UCSD-AML1 (cell line): ENCODE measurements at regions not wholly inside any gene's neighbourhood (a gene's known extent, or its start where the extent isn't known, plus 50 kb on each side); places are given as distances from the start of the nearest gene placed in this dataset.
"Not testable (repeated sequence)": the region's sequence is repeated elsewhere in the genome, so short reads cannot be mapped to it uniquely, and the experiment has no call there.

Experiments
- DNase-seq: peaks from one replicate; lab custom pipeline; 2025; ENCODE audit not compliant: unreplicated experiment; lab: John Stamatoyannopoulos, UW

DNA sequence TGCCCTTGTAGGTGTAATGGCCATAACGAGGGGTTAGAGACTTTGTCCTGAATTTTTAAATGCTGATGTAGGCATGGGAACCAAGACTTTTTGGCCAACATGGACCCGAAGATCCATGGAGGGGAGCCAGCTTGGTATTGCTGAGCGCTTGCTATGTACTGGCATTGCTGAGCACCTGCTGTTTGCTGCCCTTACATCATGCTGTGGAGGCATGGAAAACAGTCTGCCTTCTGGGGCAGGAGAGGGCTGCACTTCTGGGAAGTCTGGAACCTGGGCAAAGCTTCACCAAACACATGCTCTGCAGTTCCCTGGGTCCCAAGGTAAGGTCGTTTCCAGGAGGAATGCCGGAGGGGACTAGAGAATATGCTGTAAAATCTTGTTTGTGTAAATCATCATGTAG is 86.3 kb upstream of the CNIH3 start:
- DNase-seq: no peak

DNA sequence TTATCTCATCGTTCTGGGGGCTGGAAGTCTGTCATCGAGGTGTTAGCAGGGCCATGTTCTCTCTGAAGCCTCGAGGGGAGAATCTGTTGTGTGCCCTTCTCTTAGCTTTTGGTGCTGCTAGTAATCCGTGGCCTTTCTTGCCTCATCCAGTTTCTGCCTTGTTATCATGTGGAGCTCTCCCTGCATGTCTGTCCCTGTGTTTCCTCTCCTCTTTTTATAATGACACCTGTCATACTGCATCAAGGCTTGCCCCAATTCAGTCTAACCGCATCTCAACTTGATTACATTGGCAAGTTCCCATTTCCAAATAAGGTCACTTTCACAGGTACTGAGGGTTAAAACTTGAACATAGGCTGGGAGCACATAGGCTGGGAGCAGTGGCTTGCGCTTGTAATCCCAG is 82.6 kb upstream of the CNIH3 start:
- DNase-seq: no peak

DNA sequence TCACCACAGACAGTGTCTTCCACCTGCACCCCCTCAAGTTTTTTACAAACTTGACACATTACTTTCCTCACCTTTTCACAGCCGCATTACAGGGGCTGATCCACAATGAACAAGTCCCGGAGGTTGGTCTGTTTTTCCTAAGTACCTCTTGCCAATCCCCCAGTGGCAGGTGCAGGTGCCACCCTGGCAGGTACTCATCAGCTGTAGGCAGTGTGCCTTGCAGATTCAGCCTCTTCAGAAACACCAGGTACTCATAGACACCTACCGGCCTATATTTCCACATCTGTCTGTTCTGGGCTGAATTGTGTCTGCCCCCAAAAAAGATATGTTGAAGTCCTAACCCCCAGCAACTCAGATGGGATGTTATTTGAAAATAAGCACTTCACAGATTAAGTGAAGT is 81.4 kb upstream of the CNIH3 start:
- no peak for DNase-seq

DNA sequence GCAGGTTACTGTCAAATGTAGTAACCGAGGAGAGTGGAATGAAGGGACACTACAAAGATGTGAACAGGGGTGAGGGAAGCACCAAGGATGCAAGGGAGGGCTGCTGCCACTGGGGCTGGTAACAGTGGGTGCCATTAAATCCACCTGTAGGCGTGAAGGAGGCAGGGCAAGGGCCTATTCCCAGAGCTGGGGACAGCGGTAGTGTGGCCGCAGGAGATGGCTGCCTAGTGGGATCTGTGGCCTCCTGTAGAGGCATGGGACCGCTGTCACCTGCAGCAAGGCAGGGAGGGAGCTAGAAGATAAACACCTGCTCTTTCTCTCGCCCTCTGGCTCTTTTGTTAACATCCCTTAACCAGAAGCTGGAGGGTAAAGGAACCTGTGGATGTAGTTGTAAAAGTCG is 80.5 kb upstream of the CNIH3 start:
- no peak for DNase-seq

DNA sequence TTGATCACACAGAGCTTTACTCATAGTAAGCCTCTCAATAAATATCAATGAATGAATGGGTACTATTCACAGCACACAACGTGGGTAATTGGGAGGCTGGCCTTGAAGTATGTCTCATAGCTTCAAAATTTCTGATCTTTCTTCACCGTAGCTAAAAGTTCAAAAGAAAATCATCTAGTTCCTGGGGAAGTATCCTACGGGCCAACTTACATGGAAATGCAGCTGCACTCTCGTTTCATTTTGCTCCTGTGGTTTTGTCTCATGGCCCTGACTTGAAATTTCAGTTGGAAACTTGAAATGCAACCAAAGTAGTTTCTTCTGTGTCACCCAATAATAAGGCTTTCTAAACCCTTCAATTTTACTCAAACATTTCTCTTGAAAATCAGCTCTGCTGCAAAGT is 76.1 kb upstream of the CNIH3 start:
- DNase-seq: no peak

DNA sequence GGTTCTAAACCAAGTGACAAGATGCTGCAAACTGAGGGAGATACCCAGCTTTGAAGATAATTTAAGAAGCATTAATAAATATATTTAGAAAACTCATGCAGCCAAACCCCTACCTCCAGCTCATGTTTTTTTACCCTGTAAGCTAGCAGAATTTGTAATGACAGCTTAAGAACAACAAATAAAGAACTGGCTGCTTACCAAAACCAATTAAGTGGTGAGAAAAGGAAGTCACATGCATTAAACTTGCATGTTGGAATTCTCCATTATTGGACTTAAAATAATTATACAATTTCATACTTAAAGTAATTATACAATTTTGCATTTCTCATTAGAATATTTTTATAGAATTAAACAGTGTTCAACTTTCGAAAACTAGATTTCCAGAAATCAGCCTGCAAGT is 75.6 kb upstream of the CNIH3 start:
- no peak for DNase-seq

DNA sequence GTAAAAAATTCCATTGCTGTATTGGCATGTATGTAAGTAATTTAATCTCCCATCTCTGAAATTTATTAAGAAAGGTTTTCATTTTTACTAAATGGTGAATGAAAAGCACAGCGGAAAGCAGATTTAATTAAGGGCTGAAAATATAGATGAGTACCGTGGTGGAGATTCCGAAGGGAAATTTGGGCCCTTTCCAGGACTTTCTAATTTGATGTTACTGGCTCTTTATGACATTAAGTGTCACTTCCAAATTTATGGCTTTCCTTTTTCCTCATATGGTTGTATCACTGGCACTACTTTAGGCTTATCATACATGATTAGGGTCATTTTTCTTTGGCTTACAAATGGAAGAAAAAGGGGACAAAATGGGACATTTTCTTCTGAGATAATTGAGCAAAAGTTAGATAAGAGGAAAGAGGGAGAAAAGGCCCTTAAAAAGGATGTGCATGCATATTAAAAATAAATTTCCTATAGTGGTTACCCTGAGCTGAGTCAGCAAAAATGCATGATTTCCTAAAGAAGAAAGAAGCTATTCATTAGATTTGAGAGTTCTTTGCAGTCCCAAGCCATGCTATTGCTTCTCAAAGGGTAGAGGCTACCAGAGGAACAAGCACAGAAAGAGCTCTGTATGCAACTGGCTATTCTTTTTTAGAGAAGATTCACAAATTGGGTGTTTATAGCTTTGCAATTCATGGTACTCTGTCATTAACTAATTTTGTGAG is 74.9 kb upstream of the CNIH3 start:
- DNase-seq: no peak

DNA sequence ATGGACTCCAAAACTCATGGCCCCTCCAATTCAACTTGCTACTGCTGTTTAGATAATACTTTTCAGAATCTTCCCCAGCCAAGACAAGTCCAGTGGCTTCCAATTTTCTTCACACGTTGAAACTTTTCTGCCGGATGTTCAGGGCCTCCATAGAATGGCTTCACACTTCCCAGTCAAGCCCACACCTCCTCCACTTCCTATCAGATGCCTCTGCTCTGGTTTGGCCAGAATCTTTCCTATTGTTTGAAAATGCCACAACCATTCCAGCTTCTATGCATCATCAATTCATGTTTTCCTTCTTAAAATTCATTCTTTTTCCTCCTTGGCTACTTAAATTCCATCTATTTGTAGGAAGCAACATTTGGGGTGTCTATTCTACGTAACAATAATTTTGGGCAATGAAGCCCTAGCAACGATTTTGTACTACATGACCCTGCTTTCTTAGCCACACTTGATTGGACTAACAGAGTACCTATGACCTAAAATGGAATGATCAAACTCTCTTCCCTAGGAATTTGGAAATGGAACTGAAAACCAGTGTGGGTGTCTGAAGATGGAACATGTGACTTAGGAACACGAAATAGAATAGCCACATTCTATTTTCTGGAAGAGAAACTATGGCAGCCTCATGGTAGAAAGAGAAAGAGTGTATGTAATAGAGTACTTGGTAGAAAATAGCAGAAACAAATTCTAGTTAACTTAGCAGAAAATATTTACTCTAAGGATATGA is 74.1 kb upstream of the CNIH3 start:
- DNase-seq: no peak

DNA sequence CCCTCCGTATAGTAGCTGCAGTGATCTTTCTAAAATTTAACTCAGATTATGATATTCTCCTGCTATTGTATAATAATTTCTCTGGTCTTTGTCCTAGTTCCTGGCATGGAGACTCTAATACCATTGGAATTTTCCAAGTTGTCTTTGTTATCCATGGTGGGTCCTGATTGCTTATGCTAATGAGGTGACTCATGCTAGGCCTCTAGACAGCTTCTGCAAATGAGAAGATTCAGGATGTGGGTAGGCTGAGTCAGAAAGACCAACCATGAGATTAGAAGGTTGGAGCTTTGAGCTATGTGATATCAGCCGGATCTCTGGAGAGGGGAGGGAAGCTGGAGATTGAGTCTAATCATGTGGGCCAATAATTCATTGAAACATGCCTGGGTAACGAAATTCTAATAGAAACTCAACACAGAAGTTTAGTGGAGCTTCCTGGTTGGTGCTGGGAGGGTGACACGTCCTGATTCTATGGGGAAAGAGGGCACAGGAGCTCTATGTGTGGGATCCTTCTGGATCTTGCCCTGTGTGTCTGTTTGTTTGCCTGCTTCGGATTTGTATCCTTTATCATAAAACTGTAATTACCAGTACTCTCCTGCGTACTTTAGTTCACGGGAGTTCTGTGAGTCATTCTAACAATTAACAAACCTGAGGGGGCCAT is 73.2 kb upstream of the CNIH3 start:
- DNase-seq: no peak

DNA sequence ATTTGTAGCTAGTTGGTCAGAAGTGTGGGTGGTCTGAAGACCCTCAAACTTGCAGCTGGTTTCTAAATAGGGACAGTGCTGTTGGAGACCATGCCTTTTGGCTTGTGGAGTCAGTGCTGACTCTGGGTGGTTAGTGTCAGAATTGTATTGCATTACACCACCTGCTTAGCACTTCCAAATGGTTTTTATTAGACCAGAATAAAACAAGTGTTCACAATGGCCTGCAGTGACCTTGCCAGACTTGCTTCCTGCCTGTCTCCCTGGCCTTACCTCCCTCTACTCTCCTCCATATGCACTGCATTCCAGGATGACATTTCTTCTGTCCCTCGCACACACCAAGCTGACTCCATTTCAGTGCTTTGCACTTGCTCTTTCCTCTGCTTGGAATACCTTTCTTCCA is 72.7 kb upstream of the CNIH3 start:
- no peak for DNase-seq

DNA sequence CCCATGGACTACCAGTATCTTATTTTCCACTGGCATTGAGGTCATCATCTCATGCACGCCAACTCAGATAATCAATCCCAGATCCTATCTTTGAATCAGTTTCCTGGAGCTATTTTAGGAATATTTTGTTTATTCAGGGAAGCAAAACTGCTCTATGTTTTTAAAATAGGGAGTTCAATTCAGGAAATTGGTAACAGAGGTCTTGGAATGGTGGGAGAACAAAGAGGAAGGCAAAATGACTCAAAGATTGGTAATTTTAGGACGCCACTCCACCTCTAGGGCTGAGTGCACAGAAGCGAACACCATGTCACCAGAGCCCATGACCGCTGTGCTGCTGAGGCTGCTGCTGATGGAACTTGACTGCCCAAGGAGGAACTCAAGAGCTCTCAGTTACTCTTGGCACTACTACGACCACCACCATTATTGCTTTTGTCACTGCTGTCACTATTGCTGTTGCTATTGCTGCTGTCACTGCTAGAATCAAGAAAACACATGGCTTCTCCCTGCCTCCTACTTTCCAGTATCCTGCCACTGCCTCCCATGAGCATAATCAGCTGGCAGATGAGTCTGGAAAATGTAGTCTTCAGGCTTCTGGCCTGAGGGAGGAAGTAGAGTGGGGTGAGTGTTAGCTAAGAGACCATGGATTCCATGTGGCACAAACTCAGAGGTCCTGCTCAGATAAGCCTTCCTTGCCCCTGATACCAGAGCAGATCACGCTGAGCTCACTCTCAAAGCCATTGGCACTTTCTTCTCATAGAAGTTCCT is 71.6 kb upstream of the CNIH3 start:
- DNase-seq: no peak

DNA sequence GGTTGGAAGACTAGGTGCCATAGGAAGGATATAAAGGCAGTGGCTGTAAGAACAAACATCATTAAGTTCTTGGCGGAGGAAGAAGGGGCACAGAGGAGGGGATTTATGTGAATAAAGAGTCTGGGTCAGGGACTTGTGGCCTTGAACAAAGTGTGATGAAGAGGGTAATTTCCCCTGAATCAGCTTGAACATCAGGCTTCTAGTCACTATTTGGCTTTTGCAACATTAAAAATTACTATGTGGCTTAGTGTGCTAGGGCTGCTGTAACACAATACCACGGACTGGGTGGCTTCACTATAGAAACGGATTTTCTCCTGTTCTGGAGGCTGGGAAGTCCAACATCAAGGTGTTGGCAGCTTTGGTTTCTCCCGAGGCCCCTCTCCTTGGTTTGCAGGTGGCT is 70.5 kb upstream of the CNIH3 start:
- DNase-seq: no peak

DNA sequence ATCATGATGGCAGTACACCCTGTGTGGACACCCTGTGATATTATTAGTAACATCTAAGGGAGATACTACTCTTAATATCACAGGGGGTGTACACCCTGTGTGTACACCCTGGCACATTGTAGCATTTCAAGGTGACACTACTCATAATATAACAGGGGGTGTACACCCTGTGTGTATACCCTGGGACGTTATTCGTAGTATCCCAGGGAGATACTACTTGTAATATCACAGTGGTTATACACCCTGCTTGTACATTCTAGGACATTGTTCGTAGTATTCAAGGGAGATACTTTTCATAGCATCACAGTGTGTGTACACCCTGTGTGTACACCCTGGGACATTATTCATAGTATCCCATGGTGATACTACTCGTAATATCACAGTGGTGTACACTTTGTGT is 67.4 kb upstream of the CNIH3 start:
- no peak for DNase-seq

DNA sequence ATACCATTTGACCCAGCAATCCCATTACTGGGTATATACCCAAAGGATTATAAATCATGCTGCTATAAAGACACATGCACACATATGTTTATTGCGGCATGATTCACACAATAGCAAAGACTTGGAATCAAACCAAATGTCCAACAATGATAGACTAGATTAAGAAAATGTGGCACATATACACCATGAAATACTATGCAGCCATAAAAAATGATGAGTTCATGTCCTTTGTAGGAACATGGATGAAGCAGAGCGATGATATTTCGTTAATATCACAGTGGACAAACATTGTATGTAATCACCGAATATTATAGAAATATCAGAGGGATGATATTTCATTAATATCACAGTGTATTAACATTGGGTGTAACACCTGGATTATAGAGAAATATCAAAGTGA is 64.9 kb upstream of the CNIH3 start:
- not testable (repeated sequence) for DNase-seq

DNA sequence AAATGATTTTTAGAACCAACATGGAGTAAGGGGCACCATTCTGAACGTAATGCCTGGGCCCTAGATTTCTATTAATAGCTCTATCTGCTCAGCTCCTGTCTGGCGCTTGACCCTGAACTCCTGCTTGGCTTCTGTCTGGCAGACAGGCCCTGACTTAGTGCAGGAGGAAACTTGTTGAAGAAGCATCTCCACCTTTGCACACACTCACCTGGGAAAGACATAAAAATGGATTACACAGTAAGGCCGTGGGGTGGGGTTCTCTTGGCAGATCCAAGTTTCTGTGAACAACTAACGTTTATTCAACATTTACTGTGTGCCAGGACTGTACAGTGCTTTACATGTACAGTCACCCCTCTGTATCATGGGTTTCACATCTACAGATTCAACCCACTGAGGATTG is 62.1 kb upstream of the CNIH3 start:
- DNase-seq: no peak

DNA sequence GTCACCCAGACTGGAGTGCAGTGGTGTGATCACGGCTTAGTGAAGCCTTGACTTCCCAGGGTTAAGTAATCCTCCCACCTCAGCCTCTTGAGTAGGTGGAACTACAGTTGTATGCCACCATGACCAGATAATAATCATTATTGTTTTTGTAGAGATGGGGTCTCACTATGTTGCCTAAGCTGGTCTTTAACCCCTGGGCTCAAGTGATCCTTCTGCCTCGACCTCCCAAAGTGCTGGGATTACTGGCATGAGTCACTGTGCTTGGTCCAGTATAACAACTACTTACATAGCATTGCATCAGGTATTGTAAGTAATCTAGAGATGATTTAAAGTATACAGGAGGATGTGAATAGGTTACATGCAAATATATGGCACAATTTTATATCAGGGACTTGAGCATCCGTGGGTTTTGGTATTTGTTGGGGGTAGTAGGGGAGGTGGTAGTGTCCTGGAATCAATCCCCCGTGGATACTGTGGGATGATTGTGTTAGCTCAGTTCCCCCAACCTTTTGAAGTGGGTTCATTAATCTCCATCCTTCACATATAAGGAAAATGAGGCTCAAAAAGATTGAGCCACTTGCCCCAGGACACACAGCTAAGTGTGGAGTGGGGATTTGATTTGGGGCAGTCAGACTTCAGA is 61.4 kb upstream of the CNIH3 start:
- no peak for DNase-seq

DNA sequence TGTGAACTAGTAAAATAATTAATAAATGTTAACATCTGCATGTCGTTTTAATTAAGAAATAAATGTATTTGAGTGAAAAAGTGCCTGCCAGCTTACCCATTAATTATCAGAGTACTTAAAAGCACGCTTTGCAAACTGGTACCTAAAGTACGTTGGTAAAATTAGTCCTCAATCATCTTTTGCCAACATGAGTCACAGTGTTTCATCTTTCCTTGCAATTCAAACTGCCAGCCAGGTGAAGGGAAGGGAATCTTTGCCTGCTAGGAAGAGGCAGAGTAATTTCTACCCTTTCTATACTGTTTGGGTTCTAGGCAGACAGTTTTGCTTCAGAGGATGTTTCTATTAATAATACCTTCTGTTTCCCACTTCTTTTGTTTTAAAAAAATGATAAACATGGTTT is 57.2 kb upstream of the CNIH3 start:
- no peak for DNase-seq

DNA sequence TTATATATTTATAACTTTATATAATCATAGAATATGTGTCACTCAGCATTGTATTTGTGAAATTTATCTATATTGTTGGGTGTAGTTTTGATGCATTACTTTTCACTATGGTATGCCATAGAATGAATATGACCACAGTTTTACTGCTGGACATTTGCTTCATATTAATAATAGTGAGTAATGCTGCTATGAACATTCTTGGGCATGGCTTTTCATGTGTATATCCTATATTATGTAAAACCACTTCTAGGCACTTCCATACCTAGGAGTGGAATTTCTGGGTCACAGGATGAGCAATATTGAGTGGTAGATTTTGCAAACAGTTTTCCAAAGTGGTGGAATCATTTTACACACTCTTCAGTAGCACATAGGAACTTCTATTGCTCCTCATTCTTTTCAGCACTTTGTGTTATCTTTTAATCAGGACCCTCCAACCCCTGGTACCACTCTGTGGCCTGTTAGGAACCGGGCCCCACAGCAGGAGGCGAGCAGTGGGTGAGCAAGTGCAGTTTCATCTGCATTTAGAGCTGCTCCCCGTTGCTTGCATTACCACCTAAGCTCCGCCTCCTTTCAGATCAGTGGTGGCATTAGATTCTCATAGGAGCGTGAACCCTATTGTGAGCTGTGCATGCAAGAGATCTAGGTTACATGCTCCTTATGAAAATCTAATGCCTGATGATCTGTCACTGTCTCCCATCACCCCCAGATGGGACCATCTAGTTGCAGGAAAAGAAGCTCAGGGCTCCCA is 56.0 kb upstream of the CNIH3 start:
- no peak for DNase-seq

DNA sequence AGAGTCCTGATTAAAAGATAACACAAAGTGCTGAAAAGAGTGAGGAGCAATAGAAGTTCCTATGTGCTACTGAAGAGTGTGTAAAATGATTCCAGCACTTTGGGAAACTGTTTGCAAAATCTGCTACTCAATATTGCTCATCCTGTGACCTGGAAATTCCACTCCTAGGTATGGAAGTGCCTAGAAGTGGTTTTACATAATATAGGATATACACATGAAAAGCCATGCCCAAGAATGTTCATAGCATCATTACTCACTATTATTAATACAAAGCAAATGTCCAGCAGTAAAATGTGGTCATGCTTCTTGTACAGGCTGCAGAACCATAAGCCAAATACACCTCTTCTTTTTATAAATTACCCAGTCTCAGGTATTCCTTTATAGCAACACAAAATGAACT is 53.2 kb upstream of the CNIH3 start:
- not testable (repeated sequence) for DNase-seq

DNA sequence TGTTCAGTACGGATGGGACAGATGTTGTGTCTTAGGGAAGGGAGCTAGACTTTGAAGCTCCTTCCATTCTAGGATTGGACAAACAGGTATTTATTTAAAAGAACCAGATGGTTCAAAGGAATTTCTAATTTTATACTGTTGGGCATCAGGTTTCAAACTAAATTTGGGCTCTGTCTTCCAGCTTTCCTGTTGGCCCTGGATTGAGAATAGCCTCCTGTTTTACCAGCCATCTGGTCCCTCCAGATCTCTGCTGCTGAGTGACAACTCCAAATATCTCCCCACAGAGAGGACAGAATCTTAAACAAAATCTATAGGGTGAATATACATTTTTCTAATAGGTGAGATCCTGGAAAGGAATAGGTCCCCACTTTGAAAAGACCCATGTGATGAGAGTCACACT is 52.5 kb upstream of the CNIH3 start:
- no peak for DNase-seq
